ENCODE measurements at regions not wholly inside any gene's neighbourhood (a gene's known extent, or its start where the extent isn't known, plus 50 kb on each side); places are given as distances from the start of the nearest gene placed in this dataset.
"Not testable (repeated sequence)": the region's sequence is repeated elsewhere in the genome, so short reads cannot be mapped to it uniquely, and the experiment has no call there.

GRCh38 chr2:111257607-111258006, 136.9 kb downstream of the BCL2L11 start:
- H3K4me1 ChIP-seq (ENCODE audit: control insufficient read depth in 2 of 2, insufficient read depth in 2 of 2, low read length in 2 of 2); H2AFZ ChIP-seq (ENCODE audit: insufficient read depth, low read depth, low read length, poor library complexity, severe bottlenecking); H3K4me1 Mint-ChIP-seq; H3K9me3 ChIP-seq (ENCODE audit: control extremely low read depth in 1 of 3, control insufficient read depth in 2 of 3, insufficient read depth in 1 of 3, low read length in 2 of 3); H3K4me3 ChIP-seq (ENCODE audit: control extremely low read depth in 1 of 5, extremely low read depth in 1 of 5, insufficient read depth in 1 of 5, low read depth in 2 of 5, low read length in 4 of 5); H3K27ac Mint-ChIP-seq; H3K4me2 ChIP-seq (replicated peaks; ENCODE audit: low read depth, low read length, poor library complexity, severe bottlenecking); H3K27ac ChIP-seq (ENCODE audit: low read length in 2 of 2); H3K9me3 Mint-ChIP-seq (ENCODE audit: insufficient read depth); H3K36me3 ChIP-seq (replicated peaks in 1 of 2; ENCODE audit: control extremely low read depth in 1 of 2, control insufficient read depth in 1 of 2, extremely low read depth in 1 of 2, insufficient read depth in 2 of 2, low read length in 1 of 2); CTCF ChIA-PET; H4K20me1 ChIP-seq (ENCODE audit: control insufficient read depth, insufficient read depth, low read length, poor library complexity, severe bottlenecking); H3K9ac ChIP-seq (ENCODE audit: low read length); intact Hi-C loops (cut with micrococcal nuclease); DNase-seq; H3K79me2 ChIP-seq (ENCODE audit: control insufficient read depth, insufficient read depth, low read length); H3K27me3 ChIP-seq (replicated peaks in 1 of 4; ENCODE audit: control extremely low read depth in 1 of 4, control insufficient read depth in 3 of 4, insufficient read depth in 4 of 4, low read length in 3 of 4); POLR2A ChIA-PET; H3K4me3 Mint-ChIP-seq; H3K27me3 Mint-ChIP-seq; ATAC-seq (ENCODE audit: low read depth): not testable (repeated sequence)
- 100% methylated on average over 1 of the region's 1 CpG for WGBS (ENCODE audit: insufficient coverage)

- H3K9me3 Mint-ChIP-seq (ENCODE audit: insufficient read depth); H3K27me3 Mint-ChIP-seq; H4K20me1 ChIP-seq (ENCODE audit: control insufficient read depth, insufficient read depth, low read length, poor library complexity, severe bottlenecking); CTCF ChIA-PET; DNase-seq; H2AFZ ChIP-seq (ENCODE audit: insufficient read depth, low read depth, low read length, poor library complexity, severe bottlenecking); H3K9me3 ChIP-seq (ENCODE audit: control extremely low read depth in 1 of 3, control insufficient read depth in 2 of 3, insufficient read depth in 1 of 3, low read length in 2 of 3); H3K79me2 ChIP-seq (ENCODE audit: control insufficient read depth, insufficient read depth, low read length); H3K4me1 Mint-ChIP-seq; H3K36me3 ChIP-seq (replicated peaks in 1 of 2; ENCODE audit: control extremely low read depth in 1 of 2, control insufficient read depth in 1 of 2, extremely low read depth in 1 of 2, insufficient read depth in 2 of 2, low read length in 1 of 2); H3K4me3 ChIP-seq (ENCODE audit: control extremely low read depth in 1 of 5, extremely low read depth in 1 of 5, insufficient read depth in 1 of 5, low read depth in 2 of 5, low read length in 4 of 5); intact Hi-C loops (cut with micrococcal nuclease); H3K4me1 ChIP-seq (ENCODE audit: control insufficient read depth in 2 of 2, insufficient read depth in 2 of 2, low read length in 2 of 2); H3K27ac Mint-ChIP-seq; ATAC-seq (ENCODE audit: low read depth); H3K27me3 ChIP-seq (replicated peaks in 1 of 4; ENCODE audit: control extremely low read depth in 1 of 4, control insufficient read depth in 3 of 4, insufficient read depth in 4 of 4, low read length in 3 of 4); H3K27ac ChIP-seq (ENCODE audit: low read length in 2 of 2); H3K4me3 Mint-ChIP-seq; POLR2A ChIA-PET; H3K4me2 ChIP-seq (replicated peaks; ENCODE audit: low read depth, low read length, poor library complexity, severe bottlenecking); H3K9ac ChIP-seq (ENCODE audit: low read length): not testable (repeated sequence)
- no CpG with 5 or more reads among the region's 1 CpG for WGBS (ENCODE audit: insufficient coverage)
Observed at GRCh38 chr2:111258318-111258717, 137.6 kb downstream of the BCL2L11 start.

- not testable (repeated sequence) for ATAC-seq (ENCODE audit: low read depth); H3K9me3 Mint-ChIP-seq (ENCODE audit: insufficient read depth)
- 78% methylated on average over 1 of the region's 9 CpGs for WGBS (ENCODE audit: insufficient coverage)
Observed at GRCh38 chr2:111262627-111263379, 142.1 kb downstream of the BCL2L11 start.

GRCh38 chr2:111263380-111264017, 142.8 kb downstream of the BCL2L11 start:
- H3K4me1 ChIP-seq (ENCODE audit: control insufficient read depth in 2 of 2, insufficient read depth in 2 of 2, low read length in 2 of 2); ATAC-seq (ENCODE audit: low read depth); H3K27ac Mint-ChIP-seq; H3K9ac ChIP-seq (ENCODE audit: low read length); H3K27ac ChIP-seq (ENCODE audit: low read length in 2 of 2); H2AFZ ChIP-seq (ENCODE audit: insufficient read depth, low read depth, low read length, poor library complexity, severe bottlenecking); H3K4me2 ChIP-seq (replicated peaks; ENCODE audit: low read depth, low read length, poor library complexity, severe bottlenecking); H3K9me3 ChIP-seq (ENCODE audit: control extremely low read depth in 1 of 3, control insufficient read depth in 2 of 3, insufficient read depth in 1 of 3, low read length in 2 of 3); H3K4me3 ChIP-seq (ENCODE audit: control extremely low read depth in 1 of 5, extremely low read depth in 1 of 5, insufficient read depth in 1 of 5, low read depth in 2 of 5, low read length in 4 of 5); H3K27me3 Mint-ChIP-seq; intact Hi-C loops (cut with micrococcal nuclease); H3K4me3 Mint-ChIP-seq; H3K9me3 Mint-ChIP-seq (ENCODE audit: insufficient read depth); POLR2A ChIA-PET; H3K27me3 ChIP-seq (replicated peaks in 1 of 4; ENCODE audit: control extremely low read depth in 1 of 4, control insufficient read depth in 3 of 4, insufficient read depth in 4 of 4, low read length in 3 of 4); DNase-seq; H3K36me3 ChIP-seq (replicated peaks in 1 of 2; ENCODE audit: control extremely low read depth in 1 of 2, control insufficient read depth in 1 of 2, extremely low read depth in 1 of 2, insufficient read depth in 2 of 2, low read length in 1 of 2); H4K20me1 ChIP-seq (ENCODE audit: control insufficient read depth, insufficient read depth, low read length, poor library complexity, severe bottlenecking); CTCF ChIA-PET; H3K4me1 Mint-ChIP-seq; H3K79me2 ChIP-seq (ENCODE audit: control insufficient read depth, insufficient read depth, low read length): not testable (repeated sequence)
- no CpG with 5 or more reads among the region's 7 CpGs for WGBS (ENCODE audit: insufficient coverage)

More at GRCh38 chr2:111262627-111263379, 142.1 kb downstream of the BCL2L11 start:
- H3K4me3 Mint-ChIP-seq; H4K20me1 ChIP-seq (ENCODE audit: control insufficient read depth, insufficient read depth, low read length, poor library complexity, severe bottlenecking); intact Hi-C loops (cut with micrococcal nuclease); H3K4me3 ChIP-seq (ENCODE audit: control extremely low read depth in 1 of 5, extremely low read depth in 1 of 5, insufficient read depth in 1 of 5, low read depth in 2 of 5, low read length in 4 of 5); H3K79me2 ChIP-seq (ENCODE audit: control insufficient read depth, insufficient read depth, low read length); H3K27ac ChIP-seq (ENCODE audit: low read length in 2 of 2); H3K9ac ChIP-seq (ENCODE audit: low read length); H2AFZ ChIP-seq (ENCODE audit: insufficient read depth, low read depth, low read length, poor library complexity, severe bottlenecking); H3K9me3 ChIP-seq (ENCODE audit: control extremely low read depth in 1 of 3, control insufficient read depth in 2 of 3, insufficient read depth in 1 of 3, low read length in 2 of 3); H3K27ac Mint-ChIP-seq; DNase-seq; H3K4me1 Mint-ChIP-seq; H3K4me2 ChIP-seq (replicated peaks; ENCODE audit: low read depth, low read length, poor library complexity, severe bottlenecking); POLR2A ChIA-PET; CTCF ChIA-PET; H3K36me3 ChIP-seq (replicated peaks in 1 of 2; ENCODE audit: control extremely low read depth in 1 of 2, control insufficient read depth in 1 of 2, extremely low read depth in 1 of 2, insufficient read depth in 2 of 2, low read length in 1 of 2); H3K27me3 Mint-ChIP-seq; H3K27me3 ChIP-seq (replicated peaks in 1 of 4; ENCODE audit: control extremely low read depth in 1 of 4, control insufficient read depth in 3 of 4, insufficient read depth in 4 of 4, low read length in 3 of 4); H3K4me1 ChIP-seq (ENCODE audit: control insufficient read depth in 2 of 2, insufficient read depth in 2 of 2, low read length in 2 of 2): not testable (repeated sequence)
